HepG2 (cell line): ENCODE measurements at regions not wholly inside any gene's neighbourhood (a gene's known extent, or its start where the extent isn't known, plus 50 kb on each side); places are given as distances from the start of the nearest gene placed in this dataset.

Experiments used
- ATAC-seq: fragments of 200-7000 bp; cut with Tn5 transposase; 3 replicates; pipeline ENCODE4 v1.9.1; 2020; ENCODE audit warnings: mild to moderate bottlenecking, moderate library complexity
- BruUV-seq: library from RNA; stranded (reverse); fragments of 400-500 nt; replicated peaks from 2 replicates; lab custom pipeline; 2021; lab: Mats Ljungman, UMichigan
- CTCF ChIA-PET: fragments of 300-600 bp; formaldehyde crosslinking; extraction: SDS; loops from one replicate; lab custom pipeline; 2021; ENCODE audit warnings: low total read pairs, inconsistent platforms, low intra/inter-chr PET ratio; lab: Yijun Ruan, JAX
- POLR2A ChIA-PET: fragments of 350-600 bp; sonication (Branson Sonifier 250); formaldehyde crosslinking; loops from one replicate; lab custom pipeline; 2020; ENCODE audit warnings: antibody characterized with exemption, inconsistent platforms; lab: Yijun Ruan, JAX
- DNase-seq: peaks from one replicate; pipeline ENCODE4 v3.0.0-alpha.2; 2015; ENCODE audit warnings: low spot score
- FAIRE-seq: peaks from 3 replicates; lab custom pipeline; 2011; peaks lifted over from hg19 to GRCh38; lab: Jason Lieb, UNC
- H2AFZ ChIP-seq: one replicate; pipeline ENCODE4 v1.6.1; 2011; ENCODE audit warnings: low read length, inconsistent platforms
- H3K27ac ChIP-seq: fragments of 300-600 bp; 3 replicates; pipeline ENCODE4 v1.8.0; 2011; ENCODE audit warnings: mixed run types, mild to moderate bottlenecking, mixed read lengths, low read length, inconsistent platforms; ENCODE audit not compliant: insufficient read depth; ENCODE audit errors: extremely low read length
- H3K27me3 ChIP-seq, 2 experiments: fragments of 200-600 bp in 1 of 2; 2 replicates in 1 of 2; 3 replicates in 1 of 2; pipeline versions ENCODE4 v1.6.0 to v1.8.0; 2011; ENCODE audit warnings: low read length in 2 of 2, mild to moderate bottlenecking in 2 of 2, moderate library complexity in 2 of 2, inconsistent platforms in 1 of 2; ENCODE audit not compliant: insufficient read depth in 2 of 2, control insufficient read depth in 1 of 2
- H3K36me3 ChIP-seq, 2 experiments: fragments of 200-600 bp in 1 of 2; replicated peaks in 1 of 2; 2 replicates in 1 of 2; 3 replicates in 1 of 2; pipeline versions ENCODE4 v1.5.1 to v1.8.0; 2011; ENCODE audit warnings: low read length in 2 of 2, inconsistent platforms in 1 of 2; ENCODE audit not compliant: insufficient read depth in 2 of 2, control insufficient read depth in 1 of 2
- H3K4me1 ChIP-seq: 2 replicates; pipeline ENCODE4 v1.5.1; 2012; ENCODE audit warnings: low read length, inconsistent platforms; ENCODE audit not compliant: insufficient read depth
- H3K4me2 ChIP-seq: 2 replicates; pipeline ENCODE4 v1.6.0; 2011; ENCODE audit warnings: low read depth, low read length, inconsistent platforms
- H3K4me3 ChIP-seq, 3 experiments: fragments of 200-600 bp in 1 of 3; sonication (generic), shearing (Covaris generic) in 1 of 3; replicated peaks in 1 of 3; 2 replicates each; pipeline ENCODE4 v1.5.1; 2011 to 2016; ENCODE audit warnings: low read length in 3 of 3, inconsistent platforms in 2 of 3, low read depth in 2 of 3, mild to moderate bottlenecking in 2 of 3, control low read depth in 1 of 3, mixed read lengths in 1 of 3; ENCODE audit not compliant: insufficient read depth in 1 of 3
- H3K79me2 ChIP-seq: one replicate; pipeline ENCODE4 v1.6.1; 2011; ENCODE audit warnings: low read length, inconsistent platforms; ENCODE audit not compliant: insufficient read depth
- H3K9ac ChIP-seq: 2 replicates; pipeline ENCODE4 v1.6.0; 2011; ENCODE audit warnings: mild to moderate bottlenecking, low read depth, low read length, inconsistent platforms; ENCODE audit not compliant: insufficient read depth
- H3K9me3 ChIP-seq: 2 replicates; pipeline ENCODE4 v1.5.1; 2012; ENCODE audit warnings: mild to moderate bottlenecking, low read length
- H4K20me1 ChIP-seq: 2 replicates; pipeline ENCODE4 v1.6.0; 2011; ENCODE audit warnings: inconsistent platforms, mild to moderate bottlenecking, low read length, moderate library complexity; ENCODE audit not compliant: insufficient read depth
- ATF7 ChIP-seq, 2 experiments: fragments of 450-650 bp in 1 of 2; sonication (generic) in 1 of 2; formaldehyde crosslinking in 1 of 2; IDR thresholded peaks; 2 replicates each; pipeline versions ENCODE4 v1.4.0 to v1.6.1; 2016 to 2020; ENCODE audit warnings: antibody characterized with exemption in 1 of 2, mild to moderate bottlenecking in 1 of 2, missing genetic modification reagents in 1 of 2
- CHD2 ChIP-seq: IDR thresholded peaks from 2 replicates; pipeline ENCODE4 v1.6.1; 2011; ENCODE audit warnings: low read depth, low read length, improper control_type of control experiment
- GATAD2A ChIP-seq: IDR thresholded peaks from 2 replicates; pipeline ENCODE4 v1.6.1; 2016
- MNT ChIP-seq: fragments of 450-650 bp; IDR thresholded peaks from 2 replicates; pipeline ENCODE4 v1.6.1; 2016
- NONO ChIP-seq, 2 experiments: fragments of 450-650 bp in 1 of 2; sonication (generic) in 1 of 2; formaldehyde crosslinking in 1 of 2; IDR thresholded peaks in 1 of 2; conservative IDR thresholded peaks in 1 of 2; 2 replicates each; pipeline versions ENCODE4 v1.6.1 to v1.8.0; 2017 to 2022; ENCODE audit warnings: mild to moderate bottlenecking in 1 of 2, missing genetic modification reagents in 1 of 2, moderate library complexity in 1 of 2
- POLR2AphosphoS2 ChIP-seq: IDR thresholded peaks from 2 replicates; pipeline ENCODE4 v1.6.1; 2011; ENCODE audit warnings: low read depth, low read length, improper control_type of control experiment
- TAF1 ChIP-seq: sonication (generic); formaldehyde crosslinking; IDR thresholded peaks from 2 replicates; pipeline ENCODE4 v1.4.0; 2020; ENCODE audit warnings: missing genetic modification reagents
- ZBTB39 ChIP-seq: sonication (generic); formaldehyde crosslinking; IDR thresholded peaks from 2 replicates; pipeline ENCODE4 v1.5.0; 2020; ENCODE audit warnings: missing genetic modification reagents
- ZFP91 ChIP-seq: sonication (generic); formaldehyde crosslinking; IDR thresholded peaks from 2 replicates; pipeline ENCODE4 v1.9.0; 2022; ENCODE audit warnings: missing genetic modification reagents, mild to moderate bottlenecking, borderline replicate concordance
- ZFX ChIP-seq: sonication (generic); formaldehyde crosslinking; IDR thresholded peaks from 2 replicates; pipeline ENCODE4 v1.4.0; 2020; ENCODE audit warnings: mild to moderate bottlenecking, low read depth, missing genetic modification reagents, moderate library complexity
- ZMAT3 ChIP-seq: sonication (generic); formaldehyde crosslinking; conservative IDR thresholded peaks from 2 replicates; pipeline ENCODE4 v1.7.0; 2021; ENCODE audit warnings: missing genetic modification reagents
- ZNF234 ChIP-seq: sonication (generic); formaldehyde crosslinking; conservative IDR thresholded peaks from 2 replicates; pipeline ENCODE4 v1.5.1; 2020; ENCODE audit warnings: mild to moderate bottlenecking, missing genetic modification reagents
- ZNF552 ChIP-seq: sonication (generic); formaldehyde crosslinking; IDR thresholded peaks from 2 replicates; pipeline ENCODE4 v1.9.0; 2022; ENCODE audit warnings: missing genetic modification reagents, mild to moderate bottlenecking, borderline replicate concordance
- ZNF780A ChIP-seq: sonication (generic); formaldehyde crosslinking; IDR thresholded peaks from 2 replicates; pipeline ENCODE4 v1.8.0; 2022; ENCODE audit warnings: mild to moderate bottlenecking, missing genetic modification reagents, moderate library complexity
- WGBS: methylation state at CpG from one replicate; pipeline ENCODE4 v1.1.6; 2017; ENCODE audit warnings: low lambda C conversion rate; 5-methylcytosine and 5-hydroxymethylcytosine counted together
- in situ Hi-C: cut with HindIII; loops from 2 replicates; pipeline ENCODE4 v1.10.0; 2017; ENCODE audit warnings: low pct_unique_long_range_greater_than_20kb; ENCODE audit not compliant: extremely low pct_ligation_motif_present
- intact Hi-C: fragments of 100-400 bp; cut with micrococcal nuclease; formaldehyde crosslinking; loops from one replicate; pipeline ENCODE4 v1.10.0; 2022; ENCODE audit not compliant: unreplicated experiment

GRCh38 chr3:25265284-25265683, 162.8 kb upstream of the RARB start:
- Histone ChIP-seq H2AFZ (no peak overlapping the region), H3K36me3 (no peaks in the 10 kb centered on the region), H3K27me3 (no peaks in the 10 kb centered on the region), H3K4me1 (no peaks in the 10 kb centered on the region), H3K4me3 (no peak overlapping the region), H3K79me2 (no peaks in the 10 kb centered on the region), H4K20me1 (no peaks in the 10 kb centered on the region), H3K4me2 (no peak overlapping the region), H3K27ac (no peak overlapping the region), H3K9ac (no peak overlapping the region), H3K9me3 (no peaks in the 10 kb centered on the region)
- no peak for TF ChIP-seq ZNF780A (CRISPR knock-in tag)
- no peak for TF ChIP-seq POLR2AphosphoS2
- TF ChIP-seq TAF1 (CRISPR knock-in tag): no peak
- TF ChIP-seq GATAD2A (CRISPR knock-in tag): no peak
- no peak for TF ChIP-seq ZNF552
- no peak for TF ChIP-seq ATF7 (IDR thresholded peaks at IDR 0.05)
- TF ChIP-seq ATF7 (CRISPR knock-in tag; IDR thresholded peaks at IDR 0.05): no peak
- no peak for TF ChIP-seq MNT
- no peak for TF ChIP-seq CHD2
- TF ChIP-seq ZBTB39 (CRISPR knock-in tag): no peak
- TF ChIP-seq ZMAT3 (CRISPR knock-in tag): no peak
- TF ChIP-seq ZFX: no peak
- TF ChIP-seq ZFP91 (CRISPR knock-in tag): no peak
- no peak for TF ChIP-seq NONO (IDR thresholded peaks at IDR 0.05)
- TF ChIP-seq NONO (CRISPR knock-in tag; conservative IDR thresholded peaks at IDR 0.05): no peak
- no peak for TF ChIP-seq ZNF234
- WGBS: 0% methylated on average over 1 of the region's 1 CpG
- DNase-seq: no peak
- ChIA-PET POLR2A (no interaction called here), CTCF (no interaction called here)
- intact Hi-C loops (no loop called here), in situ Hi-C loops (no loop called here)
- ATAC-seq: no peak
- FAIRE-seq: no peak
- no TSS peak for BruUV-seq
